Psoas muscle (tissue), 7 donors: ENCODE measurements at regions not wholly inside any gene's neighbourhood (a gene's known extent, or its start where the extent isn't known, plus 50 kb on each side); places are given as distances from the start of the nearest gene placed in this dataset.

Source experiments
- ATAC-seq, 4 donors: fragments of 200-7000 bp; cut with Tn5 transposase; one replicate each; pipeline ENCODE4 v1.9.1; 2020; ENCODE audit warnings: moderate library complexity in 3 of 4, mild to moderate bottlenecking in 2 of 4
- DNase-seq, 2 donors: peaks; one replicate each; pipeline ENCODE4 v3.0.0-alpha.2; 2020
- H3K27ac ChIP-seq: fragments of 200-600 bp; one replicate; pipeline ENCODE4 v1.8.0; 2022
- H3K27me3 ChIP-seq, 3 donors: fragments of 200-600 bp in 1 of 3; one replicate each; pipeline versions ENCODE4 v1.6.1 to v1.8.0; 2013 to 2022; ENCODE audit warnings: low read length in 2 of 3, mild to moderate bottlenecking in 2 of 3, moderate library complexity in 1 of 3; ENCODE audit not compliant: insufficient read depth in 3 of 3
- H3K36me3 ChIP-seq, 2 donors: fragments of 200-600 bp in 1 of 2; one replicate each; pipeline versions ENCODE4 v1.6.1 to v1.8.0; 2013 to 2022; ENCODE audit warnings: low read depth in 1 of 2, mild to moderate bottlenecking in 1 of 2, moderate library complexity in 1 of 2; ENCODE audit not compliant: insufficient read depth in 1 of 2
- H3K4me1 ChIP-seq: fragments of 200-600 bp; one replicate; pipeline ENCODE4 v1.8.0; 2022
- H3K4me3 ChIP-seq: fragments of 200-600 bp; one replicate; pipeline ENCODE4 v1.8.0; 2022; ENCODE audit warnings: mild to moderate bottlenecking
- H3K9me3 ChIP-seq: fragments of 200-600 bp; one replicate; pipeline ENCODE4 v1.8.0; 2022
- WGBS, 3 donors: extraction: QIAGEN DNeasy Blood & Tissue Kit; methylation state at CpG; one replicate each; pipeline versions ENCODE4 v1.1.6 to v1.1.7; 2013; 5-methylcytosine and 5-hydroxymethylcytosine counted together
- intact Hi-C, 2 donors: fragments of 100-400 bp; cut with DNase I; formaldehyde crosslinking; loops; one replicate each; pipeline versions ENCODE4 v1.11.0 to v1.14.2; 2022
- TF ChIP-seq, protein P1 (sequence below): fragments of 200-600 bp; IDR thresholded peaks from one replicate; pipeline ENCODE4 v1.8.0; 2022; ENCODE audit warnings: antibody characterized with exemption
- donor health status: healthy with polysubstance abuse.
- donor health status: DM: no; HTN: no; CAD: no; lungs with moderate emphysema.
- donor health status: Bipolar disorder and iron deficiency.
- donor health status: healthy.
- donor health status: DM: yes; HTN: yes; CAD: no.
- donor health status: DM: no; HTN: no; CAD: no.
- donor health status: DM: yes; HTN: yes; CAD: no.

DNA sequence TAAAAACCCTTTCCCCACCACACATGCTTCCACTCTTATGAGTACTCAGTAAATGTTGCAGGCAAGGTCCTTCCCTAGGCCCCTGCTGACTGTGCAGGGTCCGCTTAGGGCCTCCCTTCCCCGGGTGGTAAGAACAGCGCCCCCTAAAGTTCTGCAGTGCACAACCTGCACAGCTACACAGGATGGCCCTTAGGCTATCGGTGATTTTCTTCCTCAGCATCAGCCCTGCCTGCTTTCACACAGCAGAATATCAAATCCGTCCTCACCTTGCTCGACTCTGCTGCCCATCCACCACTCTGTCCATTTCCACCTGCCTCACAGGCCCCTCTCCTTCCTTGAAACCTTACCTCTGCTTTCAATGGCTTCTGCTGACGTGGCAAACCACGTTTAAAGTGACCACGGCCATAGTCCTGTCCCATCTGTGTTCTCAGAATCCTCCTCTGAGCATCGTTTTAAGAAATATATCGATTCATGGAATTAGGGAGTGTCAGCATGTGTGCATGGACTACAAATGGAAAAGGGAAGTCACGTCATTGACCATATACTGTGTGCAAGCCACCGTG is 51.4 kb upstream of the TMEM132E start:
- WGBS, 3 donors = 58 to 63% (median 58%) methylated on average over 13 of the region's 13 CpGs
- ATAC-seq (no peak), DNase-seq (no peak)
- TF ChIP-seq, protein P1, sequence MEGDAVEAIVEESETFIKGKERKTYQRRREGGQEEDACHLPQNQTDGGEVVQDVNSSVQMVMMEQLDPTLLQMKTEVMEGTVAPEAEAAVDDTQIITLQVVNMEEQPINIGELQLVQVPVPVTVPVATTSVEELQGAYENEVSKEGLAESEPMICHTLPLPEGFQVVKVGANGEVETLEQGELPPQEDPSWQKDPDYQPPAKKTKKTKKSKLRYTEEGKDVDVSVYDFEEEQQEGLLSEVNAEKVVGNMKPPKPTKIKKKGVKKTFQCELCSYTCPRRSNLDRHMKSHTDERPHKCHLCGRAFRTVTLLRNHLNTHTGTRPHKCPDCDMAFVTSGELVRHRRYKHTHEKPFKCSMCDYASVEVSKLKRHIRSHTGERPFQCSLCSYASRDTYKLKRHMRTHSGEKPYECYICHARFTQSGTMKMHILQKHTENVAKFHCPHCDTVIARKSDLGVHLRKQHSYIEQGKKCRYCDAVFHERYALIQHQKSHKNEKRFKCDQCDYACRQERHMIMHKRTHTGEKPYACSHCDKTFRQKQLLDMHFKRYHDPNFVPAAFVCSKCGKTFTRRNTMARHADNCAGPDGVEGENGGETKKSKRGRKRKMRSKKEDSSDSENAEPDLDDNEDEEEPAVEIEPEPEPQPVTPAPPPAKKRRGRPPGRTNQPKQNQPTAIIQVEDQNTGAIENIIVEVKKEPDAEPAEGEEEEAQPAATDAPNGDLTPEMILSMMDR = no peak
- H3K27ac ChIP-seq = no peak overlapping the region
- no peaks in the 10 kb centered on the region for H3K4me1 ChIP-seq
- H3K36me3 ChIP-seq = no peaks in the 10 kb centered on the region
- H3K9me3 ChIP-seq = no peaks in the 10 kb centered on the region
- peaks cover 0 to 36% (median 7%) of the 10 kb centered on the region in 3 donors for H3K27me3 ChIP-seq
- intact Hi-C loops = no loop called here
- no peak overlapping the region for H3K4me3 ChIP-seq

DNA sequence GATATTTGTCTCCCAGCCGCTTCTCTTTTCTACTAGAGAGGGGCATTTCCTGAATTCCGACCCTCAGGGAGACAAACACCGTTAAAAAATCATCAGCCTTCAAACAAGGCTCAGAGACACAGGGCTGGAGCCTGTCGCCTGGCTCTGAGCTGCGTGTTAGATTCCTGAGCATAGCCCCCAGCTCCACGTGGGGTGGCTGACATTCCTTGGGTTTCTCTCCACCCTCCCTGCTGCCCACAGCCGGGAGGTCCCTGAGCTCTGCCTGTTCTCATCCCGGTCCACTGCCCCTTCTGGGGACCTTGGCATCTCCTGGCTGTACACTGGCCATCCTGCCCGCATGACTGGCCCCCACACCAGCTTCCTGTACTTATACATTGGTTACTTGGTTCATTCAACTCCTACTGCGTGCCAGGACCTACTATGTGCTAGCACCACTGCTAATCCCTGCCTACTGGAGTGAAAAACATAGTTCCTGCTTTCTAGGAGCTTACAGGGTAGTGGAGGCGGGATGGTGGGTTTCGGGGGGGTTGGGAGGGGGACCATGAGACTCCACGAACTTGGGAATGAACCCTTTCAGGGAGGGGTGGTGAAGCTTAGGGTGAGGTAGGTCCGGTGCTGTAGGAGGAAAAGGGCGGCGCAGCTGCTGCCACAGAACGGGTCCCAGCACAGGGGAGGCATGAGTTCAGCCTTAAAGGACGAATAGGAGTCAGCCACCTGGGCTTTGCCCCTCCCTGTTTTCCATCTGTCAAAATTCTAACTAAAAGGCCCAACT is 52.1 kb upstream of the TMEM132E start:
- no peak for DNase-seq
- no peaks in the 10 kb centered on the region for H3K9me3 ChIP-seq
- TF ChIP-seq, protein P1 = no peak
- 41 to 43% (median 43%) methylated on average over 18 of the region's 18 CpGs for WGBS, 3 donors
- no peak overlapping the region for H3K4me3 ChIP-seq
- peaks cover 0 to 36% (median 7%) of the 10 kb centered on the region in 3 donors for H3K27me3 ChIP-seq
- intact Hi-C loops = no loop called here
- H3K4me1 ChIP-seq = no peaks in the 10 kb centered on the region
- no peak overlapping the region for H3K27ac ChIP-seq
- no peak for ATAC-seq
- no peaks in the 10 kb centered on the region for H3K36me3 ChIP-seq

DNA sequence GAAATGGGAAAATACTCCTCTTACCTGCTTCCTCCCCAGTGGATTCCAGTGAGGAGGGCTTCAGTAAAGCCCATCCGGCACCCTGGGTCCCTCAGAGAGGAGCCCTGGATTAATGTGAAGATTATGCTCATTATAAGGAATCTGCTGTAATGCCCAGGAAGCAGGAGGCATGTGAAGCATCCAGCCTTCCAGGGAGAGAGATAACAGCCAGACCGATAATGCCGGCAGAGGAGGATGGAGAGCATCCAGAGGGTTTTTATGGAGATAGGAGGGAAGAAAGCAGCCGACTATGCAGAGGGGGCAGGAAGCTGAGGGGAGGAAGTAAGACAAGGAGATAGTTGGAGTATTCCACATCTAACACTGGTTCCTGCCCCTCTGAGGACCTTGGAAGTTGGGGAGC is 53.7 kb upstream of the TMEM132E start:
- peaks cover 0 to 31% (median 5%) of the 10 kb centered on the region in 3 donors for H3K27me3 ChIP-seq
- H3K4me3 ChIP-seq = no peak overlapping the region
- ATAC-seq (no peak), DNase-seq (no peak)
- H3K9me3 ChIP-seq = no peaks in the 10 kb centered on the region
- H3K36me3 ChIP-seq = no peaks in the 10 kb centered on the region
- TF ChIP-seq, protein P1 = no peak
- no peaks in the 10 kb centered on the region for H3K4me1 ChIP-seq
- intact Hi-C loops = no loop called here
- H3K27ac ChIP-seq = no peak overlapping the region
- WGBS, 3 donors = 20 to 50% (median 28%) methylated on average over 3 to 4 of the region's 4 CpGs

DNA sequence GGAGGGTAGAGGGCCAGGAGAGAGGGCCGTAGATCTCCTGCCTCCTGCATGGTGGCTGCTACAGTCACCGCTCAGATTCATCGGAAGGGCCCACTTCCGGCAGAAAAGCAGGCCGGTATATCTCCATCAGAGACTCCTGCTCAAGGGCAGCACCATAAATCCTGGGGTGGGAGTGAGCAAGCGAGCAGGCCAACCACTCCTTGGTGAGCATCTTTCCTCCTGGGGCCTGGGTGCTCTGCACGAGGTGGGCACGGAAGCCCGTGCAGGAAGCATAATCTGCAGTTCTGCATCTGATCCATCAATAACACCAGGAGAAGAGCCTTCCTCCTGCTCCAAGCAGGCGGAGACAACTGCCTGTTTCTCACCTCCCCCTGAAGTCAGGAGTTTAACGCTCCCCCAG is 57.4 kb upstream of the TMEM132E start:
- Histone ChIP-seq H3K4me3 (no peak overlapping the region), H3K9me3 (no peaks in the 10 kb centered on the region), H3K27me3 (peaks cover 0 to 6% (median 5%) of the 10 kb centered on the region in 3 donors), H3K36me3 (no peaks in the 10 kb centered on the region), H3K27ac (no peak overlapping the region), H3K4me1 (no peaks in the 10 kb centered on the region)
- TF ChIP-seq, protein P1 = no peak
- DNase-seq (no peak), ATAC-seq (no peak)
- whole genome bisulfite sequencing, 3 donors = 59 to 62% (median 60%) methylated on average over 11 of the region's 11 CpGs
- intact Hi-C loops = no loop called here
